IPS-11a (cell line): ENCODE measurements at regions not wholly inside any gene's neighbourhood (a gene's known extent, or its start where the extent isn't known, plus 50 kb on each side); places are given as distances from the start of the nearest gene placed in this dataset.
"Not testable (repeated sequence)": the region's sequence is repeated elsewhere in the genome, so short reads cannot be mapped to it uniquely, and the experiment has no call there.

Experiments
- H3K4me3 ChIP-seq: one replicate; pipeline ENCODE4 v1.5.1; 2013; ENCODE audit warnings: low read depth, low read length, control low read depth

- H3K4me3 ChIP-seq = no peak overlapping the region
These were observed 114.1 kb downstream of the GXYLT1 start for GRCh38 chr12:42030588-42030987.

- no peak overlapping the region for H3K4me3 ChIP-seq
These were observed 117.1 kb downstream of the GXYLT1 start for GRCh38 chr12:42027546-42027945.

GRCh38 chr12:42024495-42024830 is 120.2 kb downstream of the GXYLT1 start:
- no peak overlapping the region for H3K4me3 ChIP-seq

- no peak overlapping the region for H3K4me3 ChIP-seq
These were observed 120.8 kb downstream of the GXYLT1 start for GRCh38 chr12:42023733-42024494.

GRCh38 chr12:42021937-42022336 is 122.7 kb downstream of the GXYLT1 start:
- H3K4me3 ChIP-seq = not testable (repeated sequence)

- no peak overlapping the region for H3K4me3 ChIP-seq
These were observed 123.2 kb downstream of the GXYLT1 start for GRCh38 chr12:42021469-42021868.

- no peak overlapping the region for H3K4me3 ChIP-seq
These were observed 124.4 kb downstream of the GXYLT1 start for GRCh38 chr12:42020226-42020625.

GRCh38 chr12:42019746-42020145 is 124.9 kb downstream of the GXYLT1 start:
- no peak overlapping the region for H3K4me3 ChIP-seq

GRCh38 chr12:42017051-42017450 is 127.6 kb downstream of the GXYLT1 start:
- no peak overlapping the region for H3K4me3 ChIP-seq

- H3K4me3 ChIP-seq = no peak overlapping the region
These were observed 129.6 kb downstream of the GXYLT1 start for GRCh38 chr12:42015051-42015461.

GRCh38 chr12:42012501-42012900 is 132.2 kb downstream of the GXYLT1 start:
- not testable (repeated sequence) for H3K4me3 ChIP-seq

- H3K4me3 ChIP-seq = no peak overlapping the region
These were observed 134.0 kb downstream of the GXYLT1 start for GRCh38 chr12:42010715-42011114.

GRCh38 chr12:42010257-42010656 is 134.4 kb downstream of the GXYLT1 start:
- H3K4me3 ChIP-seq = no peak overlapping the region

- no peak overlapping the region for H3K4me3 ChIP-seq
These were observed 135.7 kb downstream of the GXYLT1 start for GRCh38 chr12:42008996-42009395.

GRCh38 chr12:42003031-42003430 is 141.6 kb downstream of the GXYLT1 start:
- no peak overlapping the region for H3K4me3 ChIP-seq

GRCh38 chr12:42002563-42002962 is 142.1 kb downstream of the GXYLT1 start:
- no peak overlapping the region for H3K4me3 ChIP-seq

- no peak overlapping the region for H3K4me3 ChIP-seq
These were observed 146.2 kb downstream of the GXYLT1 start for GRCh38 chr12:41998436-41998835.

GRCh38 chr12:41993283-41993682 is 151.4 kb downstream of the GXYLT1 start:
- H3K4me3 ChIP-seq = no peak overlapping the region

- H3K4me3 ChIP-seq = no peak overlapping the region
These were observed 151.9 kb downstream of the GXYLT1 start for GRCh38 chr12:41992692-41993215.

GRCh38 chr12:41992022-41992421 is 152.7 kb downstream of the GXYLT1 start:
- no peak overlapping the region for H3K4me3 ChIP-seq

GRCh38 chr12:41988715-41989114 is 156.0 kb downstream of the GXYLT1 start:
- H3K4me3 ChIP-seq = no peak overlapping the region

- not testable (repeated sequence) for H3K4me3 ChIP-seq
These were observed 158.2 kb downstream of the GXYLT1 start for GRCh38 chr12:41986513-41986912.

- no peak overlapping the region for H3K4me3 ChIP-seq
These were observed 160.8 kb downstream of the GXYLT1 start for GRCh38 chr12:41983856-41984255.
